Left ventricle myocardium inferior (tissue), 1 donor: ENCODE measurements at regions not wholly inside any gene's neighbourhood (a gene's known extent, or its start where the extent isn't known, plus 50 kb on each side); places are given as distances from the start of the nearest gene placed in this dataset.

Source experiments
- DNase-seq: peaks from one replicate; pipeline ENCODE4 v3.0.0-alpha.2; 2020
- H3K27ac ChIP-seq: fragments of 200-600 bp; replicated peaks from 2 replicates; pipeline ENCODE4 v1.8.0; 2021
- H3K27me3 ChIP-seq: fragments of 200-600 bp; 2 replicates; pipeline ENCODE4 v1.8.0; 2021; ENCODE audit warnings: low read depth
- H3K36me3 ChIP-seq: fragments of 200-600 bp; 2 replicates; pipeline ENCODE4 v1.8.0; 2021
- H3K4me1 ChIP-seq: fragments of 200-600 bp; 2 replicates; pipeline ENCODE4 v1.8.0; 2021
- H3K4me3 ChIP-seq: fragments of 200-600 bp; 2 replicates; pipeline ENCODE4 v1.8.0; 2021; ENCODE audit warnings: mild to moderate bottlenecking, moderate library complexity
- H3K9me3 ChIP-seq: fragments of 200-600 bp; replicated peaks from 2 replicates; pipeline ENCODE4 v1.8.0; 2021
- CTCF ChIP-seq: fragments of 200-600 bp; IDR thresholded peaks from 2 replicates; pipeline ENCODE4 v1.8.0; 2021; ENCODE audit warnings: antibody characterized with exemption, mild to moderate bottlenecking, borderline replicate concordance
- intact Hi-C: fragments of 100-400 bp; cut with micrococcal nuclease; formaldehyde crosslinking; loops from one replicate; pipeline ENCODE4 v1.11.0; 2022
- donor health status: DM: no; HTN: yes; CAD: no; lungs with severe emphysema.

DNA sequence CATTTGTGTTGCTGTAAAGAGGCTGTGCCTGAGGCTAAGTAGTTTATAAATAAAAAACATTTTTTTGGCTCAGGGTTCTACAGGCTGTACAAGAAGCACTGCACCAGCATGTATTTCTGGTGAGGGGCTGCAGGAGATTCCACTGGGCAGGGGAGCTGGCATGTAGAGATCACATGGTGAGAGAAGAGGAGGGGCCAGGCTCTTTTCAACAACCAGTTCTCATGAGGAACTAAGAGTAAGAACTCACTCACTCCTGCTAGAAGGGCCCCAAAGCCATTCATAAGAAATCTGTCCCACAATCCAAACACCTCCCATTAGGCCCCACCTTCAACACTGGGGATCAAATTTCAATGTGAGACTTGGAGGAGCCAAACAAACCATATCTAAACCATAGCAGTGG is 214.9 kb upstream of the LMCD1 start:
- Histone ChIP-seq H3K4me1 (peaks cover 20% of the 10 kb centered on the region), H3K4me3 (no peak overlapping the region), H3K27me3 (no peaks in the 10 kb centered on the region), H3K9me3 (no peaks in the 10 kb centered on the region), H3K27ac (no peak overlapping the region), H3K36me3 (no peaks in the 10 kb centered on the region)
- intact Hi-C loops: no loop called here
- DNase-seq: no peak
- TF ChIP-seq CTCF: no peak

DNA sequence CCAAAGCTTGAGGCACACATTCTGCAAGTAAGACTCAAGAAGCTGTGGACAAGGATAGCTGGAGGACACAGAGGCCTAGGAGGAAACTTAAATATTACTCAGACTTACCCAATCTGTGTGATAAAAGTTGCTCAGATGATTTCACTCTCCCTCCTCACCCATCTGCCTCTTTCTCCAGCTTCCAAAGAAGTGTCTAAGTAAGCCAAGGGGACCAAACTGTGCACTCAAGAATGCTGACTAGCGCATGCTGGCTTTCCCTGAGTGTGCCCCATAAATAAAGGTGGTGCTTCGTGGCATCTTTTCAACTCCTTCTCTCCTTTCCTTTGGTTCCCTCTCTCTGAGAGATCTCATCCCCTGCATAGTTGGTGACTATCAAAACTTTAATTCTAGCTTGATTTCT is 211.0 kb upstream of the LMCD1 start:
- Histone ChIP-seq H3K4me1 (no peaks in the 10 kb centered on the region), H3K27me3 (no peaks in the 10 kb centered on the region), H3K9me3 (no peaks in the 10 kb centered on the region), H3K4me3 (no peak overlapping the region), H3K36me3 (no peaks in the 10 kb centered on the region), H3K27ac (no peak overlapping the region)
- intact Hi-C loops: no loop called here
- TF ChIP-seq CTCF: no peak
- no peak for DNase-seq

GRCh38 chr3:8296461-8296860 is 205.2 kb upstream of the LMCD1 start:
- intact Hi-C loops: no loop called here
- H3K4me1 ChIP-seq: no peaks in the 10 kb centered on the region
- H3K27me3 ChIP-seq: no peaks in the 10 kb centered on the region
- no peaks in the 10 kb centered on the region for H3K9me3 ChIP-seq
- H3K36me3 ChIP-seq: no peaks in the 10 kb centered on the region
- TF ChIP-seq CTCF: no peak
- H3K27ac ChIP-seq: no peak overlapping the region
- no peak for DNase-seq
- no peak overlapping the region for H3K4me3 ChIP-seq

DNA sequence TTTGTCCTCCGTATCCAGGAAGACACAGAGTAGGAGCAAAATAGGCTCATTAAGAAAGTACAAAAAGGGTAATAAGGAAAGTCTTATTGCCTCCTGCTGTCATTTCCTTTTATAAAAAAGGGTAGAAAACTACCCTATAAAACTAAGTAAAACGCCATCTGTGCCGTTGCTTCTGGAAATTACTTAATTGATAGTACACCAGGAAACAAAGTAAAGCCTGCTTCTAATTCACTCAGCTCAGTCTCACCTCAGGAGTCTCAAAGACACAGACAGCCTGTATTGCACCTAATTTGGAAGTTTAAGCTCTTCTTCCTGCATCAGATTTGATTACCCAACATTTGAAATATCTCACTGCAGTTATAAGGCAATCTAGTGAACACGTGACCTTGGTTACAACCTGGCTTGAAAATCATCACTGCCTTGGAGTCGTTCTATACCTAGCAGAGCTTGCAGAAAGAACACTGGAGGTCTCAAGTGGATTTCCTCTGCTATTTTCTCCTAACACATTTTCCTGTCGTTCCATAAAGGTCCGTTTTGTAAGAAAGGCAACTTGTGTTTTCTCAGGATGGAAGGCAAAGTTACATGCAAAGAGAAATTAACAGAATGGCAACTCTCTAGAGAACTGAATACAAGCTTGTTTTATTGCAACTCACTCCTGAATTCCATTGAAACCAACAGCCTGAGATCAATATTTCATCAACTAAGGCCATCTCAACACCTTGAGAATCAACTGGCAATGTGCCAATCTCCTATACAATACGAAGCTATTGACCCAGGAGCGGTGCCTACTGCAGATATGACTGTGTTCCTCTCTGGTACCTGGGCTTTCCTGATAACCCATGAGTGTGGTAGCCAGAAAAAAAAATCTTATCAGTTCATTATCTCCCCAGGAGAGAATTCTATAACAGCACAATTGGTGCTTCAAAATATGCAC is 203.3 kb upstream of the LMCD1 start:
- Histone ChIP-seq H3K4me3 (no peak overlapping the region), H3K4me1 (no peaks in the 10 kb centered on the region), H3K36me3 (no peaks in the 10 kb centered on the region), H3K27me3 (no peaks in the 10 kb centered on the region), H3K27ac (no peak overlapping the region), H3K9me3 (no peaks in the 10 kb centered on the region)
- intact Hi-C loops: no loop called here
- TF ChIP-seq CTCF: no peak
- DNase-seq: no peak

- intact Hi-C loops: no loop called here
- H3K27me3 ChIP-seq: no peaks in the 10 kb centered on the region
- no peak overlapping the region for H3K27ac ChIP-seq
- no peak for DNase-seq
- H3K9me3 ChIP-seq: no peaks in the 10 kb centered on the region
- no peaks in the 10 kb centered on the region for H3K4me1 ChIP-seq
- H3K36me3 ChIP-seq: no peaks in the 10 kb centered on the region
- H3K4me3 ChIP-seq: no peak overlapping the region
- peak; percentile 78 for TF ChIP-seq CTCF
These were observed 199.5 kb upstream of the LMCD1 start for GRCh38 chr3:8301977-8302735.
